Central memory CD8-positive, alpha-beta T cell (primary cell): ENCODE measurements at regions not wholly inside any gene's neighbourhood (a gene's known extent, or its start where the extent isn't known, plus 50 kb on each side); places are given as distances from the start of the nearest gene placed in this dataset.
"Not testable (repeated sequence)": the region's sequence is repeated elsewhere in the genome, so short reads cannot be mapped to it uniquely, and the experiment has no call there.

Experiments used
- ATAC-seq: fragments of 150-1000 bp; cut with Tn5 transposase; replicated peaks from 2 replicates; pipeline ENCODE4 v1.10.0; 2022; ENCODE audit warnings: mild to moderate bottlenecking, moderate FRiP score, moderate number of reproducible peaks; ENCODE audit not compliant: poor library complexity, severe bottlenecking; ENCODE audit errors: extremely low read depth
- DNase-seq, 2 donors: peaks; one replicate each; pipeline ENCODE4 v3.0.0; 2021; ENCODE audit warnings: low spot score in 2 of 2
- H3K27ac Mint-ChIP-seq: one replicate; pipeline ENCODE4 v1.8.0; 2022; ENCODE audit warnings: low read depth, mild to moderate bottlenecking, moderate library complexity, mixed read lengths
- H3K27me3 Mint-ChIP-seq: one replicate; pipeline ENCODE4 v1.8.0; 2022; ENCODE audit warnings: mixed read lengths
- H3K36me3 Mint-ChIP-seq: one replicate; pipeline ENCODE4 v1.8.0; 2022; ENCODE audit warnings: mild to moderate bottlenecking, moderate library complexity, mixed read lengths; ENCODE audit not compliant: insufficient read depth
- H3K4me1 Mint-ChIP-seq: one replicate; pipeline ENCODE4 v1.8.0; 2022; ENCODE audit warnings: mixed read lengths
- H3K4me3 Mint-ChIP-seq: one replicate; pipeline ENCODE4 v1.8.0; 2022; ENCODE audit warnings: mild to moderate bottlenecking, moderate library complexity, mixed read lengths
- H3K9me3 Mint-ChIP-seq: one replicate; pipeline ENCODE4 v1.8.0; 2022; ENCODE audit warnings: mixed read lengths

DNA sequence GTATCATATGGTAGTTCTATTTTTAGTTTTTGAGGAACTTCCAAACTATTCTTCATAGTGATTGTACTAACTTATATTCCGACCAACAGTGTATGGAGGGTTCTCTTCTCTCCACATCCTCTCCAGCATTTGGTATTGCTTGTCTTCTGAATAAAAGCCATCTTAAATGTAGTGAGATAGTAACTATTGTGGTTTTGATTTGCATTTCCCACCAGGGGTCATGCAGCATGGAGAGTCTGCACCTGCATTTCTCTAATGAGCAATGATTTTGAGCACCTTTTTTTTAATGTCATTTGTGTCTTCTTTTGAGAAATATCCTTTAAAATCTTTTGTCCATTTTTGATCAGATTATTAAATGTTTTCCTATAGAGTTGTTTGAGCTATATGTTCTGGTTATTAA lies 718.5 kb downstream of the ZBBX start:
- DNase-seq (no peak), ATAC-seq (no peak)
- Mint-ChIP-seq H3K27me3 (no peaks in the 10 kb centered on the region), H3K4me1 (no peaks in the 10 kb centered on the region), H3K9me3 (peaks cover 30% of the 10 kb centered on the region), H3K4me3 (no peak overlapping the region), H3K27ac (no peak overlapping the region), H3K36me3 (peaks cover 2% of the 10 kb centered on the region)

- DNase-seq (no peak), ATAC-seq (no peak)
- Mint-ChIP-seq H3K36me3 (peaks cover 2% of the 10 kb centered on the region), H3K4me1 (no peaks in the 10 kb centered on the region), H3K27me3 (no peaks in the 10 kb centered on the region), H3K4me3 (no peak overlapping the region), H3K27ac (no peak overlapping the region), H3K9me3 (peaks cover 30% of the 10 kb centered on the region)
Measured at GRCh38 chr3:166660962-166661361, 719.1 kb downstream of the ZBBX start.

GRCh38 chr3:166637984-166638530 lies 742.0 kb downstream of the ZBBX start:
- no peak for DNase-seq
- Mint-ChIP-seq H3K36me3 (no peaks in the 10 kb centered on the region), H3K27me3 (no peaks in the 10 kb centered on the region), H3K27ac (no peak overlapping the region), H3K4me1 (no peaks in the 10 kb centered on the region), H3K4me3 (no peak overlapping the region), H3K9me3 (peaks cover 16% of the 10 kb centered on the region)
- no peak for ATAC-seq

GRCh38 chr3:166634091-166634746 lies 745.9 kb downstream of the ZBBX start:
- Mint-ChIP-seq H3K4me1 (no peaks in the 10 kb centered on the region), H3K9me3 (peaks cover 6% of the 10 kb centered on the region)
- DNase-seq = no peak

DNA sequence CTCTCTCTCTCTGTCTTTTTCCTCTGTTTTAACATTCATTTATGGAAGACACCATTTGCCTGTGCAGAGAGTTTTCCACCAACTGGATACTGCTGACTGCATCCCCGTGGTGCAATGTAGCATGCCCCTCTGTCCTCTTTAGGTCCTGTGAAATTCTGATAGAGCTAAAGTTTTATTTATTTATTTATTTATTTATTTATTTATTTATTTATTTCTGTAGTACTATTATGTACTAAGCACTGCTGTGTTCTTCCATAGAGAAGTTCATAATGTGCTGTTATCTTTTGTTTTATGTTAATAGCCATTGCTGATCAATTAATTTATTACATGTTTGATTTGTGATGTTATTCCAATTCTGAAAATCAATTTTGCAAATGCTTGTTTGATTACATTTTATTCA lies 749.9 kb downstream of the ZBBX start:
- Mint-ChIP-seq H3K27ac (no peak overlapping the region), H3K36me3 (no peaks in the 10 kb centered on the region), H3K4me3 (no peak overlapping the region), H3K9me3 (no peaks in the 10 kb centered on the region), H3K4me1 (no peaks in the 10 kb centered on the region), H3K27me3 (no peaks in the 10 kb centered on the region)
- no peak for ATAC-seq
- no peak for DNase-seq

More at GRCh38 chr3:166634091-166634746, 745.9 kb downstream of the ZBBX start:
- Mint-ChIP-seq H3K36me3 (no peaks in the 10 kb centered on the region), H3K4me3 (no peak overlapping the region), H3K27me3 (no peaks in the 10 kb centered on the region), H3K27ac (no peak overlapping the region)
- no peak for ATAC-seq

GRCh38 chr3:166613365-166613764 lies 766.7 kb downstream of the ZBBX start:
- no peak overlapping the region for H3K4me3 Mint-ChIP-seq
- H3K9me3 Mint-ChIP-seq = peaks cover 11% of the 10 kb centered on the region
- no peaks in the 10 kb centered on the region for H3K27me3 Mint-ChIP-seq
- DNase-seq = no peak
- H3K36me3 Mint-ChIP-seq = no peaks in the 10 kb centered on the region
- H3K4me1 Mint-ChIP-seq = no peaks in the 10 kb centered on the region
- no peak for ATAC-seq
- H3K27ac Mint-ChIP-seq = no peak overlapping the region

- not testable (repeated sequence) for H3K27me3 Mint-ChIP-seq, DNase-seq, H3K27ac Mint-ChIP-seq, H3K4me3 Mint-ChIP-seq, H3K4me1 Mint-ChIP-seq, H3K36me3 Mint-ChIP-seq, ATAC-seq
- peaks cover 11% of the 10 kb centered on the region for H3K9me3 Mint-ChIP-seq
Measured at GRCh38 chr3:166612761-166613160, 767.3 kb downstream of the ZBBX start.

DNA sequence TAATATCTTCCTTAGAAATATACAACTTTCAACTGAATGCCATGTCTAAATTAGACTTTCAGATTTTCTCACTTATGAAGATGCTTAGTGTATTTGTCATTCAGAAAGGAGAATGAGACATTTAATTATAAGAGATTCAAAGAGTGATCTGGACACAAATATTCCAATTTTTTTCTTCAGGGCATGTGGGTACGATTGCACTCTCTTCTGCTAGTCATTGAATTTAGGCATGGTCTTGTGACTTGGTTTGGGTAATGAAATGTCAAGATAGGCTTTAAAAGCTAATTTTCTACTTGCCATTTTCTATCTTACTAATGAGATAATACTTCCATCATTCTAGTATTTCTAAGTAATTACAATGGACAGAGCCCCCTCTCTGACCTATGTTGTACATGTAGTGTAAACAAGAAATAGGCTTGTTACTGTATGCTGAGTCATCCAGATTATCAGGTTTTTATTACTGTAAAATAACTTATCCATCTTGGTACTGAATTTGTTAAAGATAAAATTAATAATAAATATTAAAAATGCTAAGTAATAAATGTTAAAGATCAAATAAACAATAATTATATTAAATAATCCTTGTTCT lies 770.8 kb upstream of the BCHE start:
- Mint-ChIP-seq H3K9me3 (peaks cover 11% of the 10 kb centered on the region), H3K36me3 (no peaks in the 10 kb centered on the region), H3K4me3 (no peak overlapping the region), H3K4me1 (no peaks in the 10 kb centered on the region), H3K27ac (no peak overlapping the region), H3K27me3 (no peaks in the 10 kb centered on the region)
- DNase-seq (no peak), ATAC-seq (no peak)

- no peak for DNase-seq
- H3K4me1 Mint-ChIP-seq = no peaks in the 10 kb centered on the region
- H3K27ac Mint-ChIP-seq = no peak overlapping the region
- no peaks in the 10 kb centered on the region for H3K36me3 Mint-ChIP-seq
- no peaks in the 10 kb centered on the region for H3K27me3 Mint-ChIP-seq
- H3K4me3 Mint-ChIP-seq = no peak overlapping the region
- no peak for ATAC-seq
- peaks cover 11% of the 10 kb centered on the region for H3K9me3 Mint-ChIP-seq
Measured at GRCh38 chr3:166606988-166607387, 769.8 kb upstream of the BCHE start.

GRCh38 chr3:166593776-166594175 lies 756.6 kb upstream of the BCHE start:
- H3K4me1 Mint-ChIP-seq = no peaks in the 10 kb centered on the region
- no peak for ATAC-seq
- H3K36me3 Mint-ChIP-seq = no peaks in the 10 kb centered on the region
- no peak overlapping the region for H3K27ac Mint-ChIP-seq
- peaks cover 11% of the 10 kb centered on the region for H3K9me3 Mint-ChIP-seq
- no peak overlapping the region for H3K4me3 Mint-ChIP-seq
- H3K27me3 Mint-ChIP-seq = no peaks in the 10 kb centered on the region
- DNase-seq = no peak

- Mint-ChIP-seq H3K27me3 (no peaks in the 10 kb centered on the region), H3K27ac (no peak overlapping the region), H3K4me1 (no peaks in the 10 kb centered on the region), H3K36me3 (no peaks in the 10 kb centered on the region), H3K4me3 (no peak overlapping the region), H3K9me3 (peaks cover 16% of the 10 kb centered on the region)
- DNase-seq (no peak), ATAC-seq (no peak)
Measured at GRCh38 chr3:166582236-166582635, 745.0 kb upstream of the BCHE start.

DNA sequence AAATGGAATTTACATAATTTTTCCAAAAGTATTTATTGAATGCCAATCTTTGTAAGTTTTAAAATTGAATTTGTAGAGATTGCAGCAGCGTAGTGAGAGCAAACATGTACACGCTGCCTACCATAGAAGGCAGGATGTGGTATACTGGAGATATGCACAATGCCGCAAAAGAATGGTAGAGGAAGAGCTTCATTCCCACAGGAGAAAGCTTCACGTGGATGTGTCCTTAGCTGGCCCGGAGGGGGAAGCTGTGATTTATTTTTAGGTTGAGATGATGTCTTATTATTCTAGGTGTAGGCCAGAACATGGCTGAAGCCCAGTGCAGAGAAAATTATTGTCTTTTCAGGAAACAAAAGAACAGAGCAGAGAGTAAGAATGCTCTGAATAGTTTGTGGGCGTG lies 743.3 kb upstream of the BCHE start:
- no peaks in the 10 kb centered on the region for H3K4me1 Mint-ChIP-seq
- H3K4me3 Mint-ChIP-seq = no peak overlapping the region
- H3K27me3 Mint-ChIP-seq = no peaks in the 10 kb centered on the region

GRCh38 chr3:166575161-166575560 lies 737.9 kb upstream of the BCHE start:
- Mint-ChIP-seq H3K27me3 (no peaks in the 10 kb centered on the region), H3K4me1 (no peaks in the 10 kb centered on the region), H3K27ac (no peak overlapping the region), H3K9me3 (peaks cover 15% of the 10 kb centered on the region), H3K36me3 (no peaks in the 10 kb centered on the region), H3K4me3 (no peak overlapping the region)
- no peak for ATAC-seq
- no peak for DNase-seq

More for the DNA sequence above, 743.3 kb upstream of the BCHE start:
- ATAC-seq (no peak), DNase-seq (no peak)
- H3K27ac Mint-ChIP-seq = no peak overlapping the region
- no peaks in the 10 kb centered on the region for H3K36me3 Mint-ChIP-seq
- peaks cover 11% of the 10 kb centered on the region for H3K9me3 Mint-ChIP-seq
